Neural cell (in vitro differentiated cells): ENCODE measurements at regions not wholly inside any gene's neighbourhood (a gene's known extent, or its start where the extent isn't known, plus 50 kb on each side); places are given as distances from the start of the nearest gene placed in this dataset.

Experiments
- H2AFZ ChIP-seq: fragments of 200-600, 300-800 bp; sonication (generic), shearing (Covaris generic); 2 replicates; pipeline ENCODE4 v1.6.0; 2014; ENCODE audit warnings: low read depth, mild to moderate bottlenecking, antibody characterized with exemption, low read length, moderate library complexity
- H3F3A ChIP-seq: fragments of 200-600 bp; shearing (Covaris generic); 2 replicates; pipeline ENCODE4 v1.6.1; 2016; ENCODE audit warnings: mild to moderate bottlenecking, moderate library complexity, mixed read lengths, antibody characterized with exemption, low read length; ENCODE audit not compliant: insufficient read depth, poor library complexity, severe bottlenecking
- H3K27ac ChIP-seq: fragments of 200-600, 300-800 bp; sonication (generic), shearing (Covaris generic); 2 replicates; pipeline ENCODE4 v1.5.1; 2014; ENCODE audit warnings: mild to moderate bottlenecking, low read length, moderate library complexity
- H3K27me3 ChIP-seq: fragments of 300-800, 200-600 bp; sonication (generic), shearing (Covaris generic); 2 replicates; pipeline ENCODE4 v1.6.0; 2014; ENCODE audit warnings: mild to moderate bottlenecking, low read depth, low read length, moderate library complexity; ENCODE audit not compliant: insufficient read depth
- H3K36me3 ChIP-seq: fragments of 300-800, 200-600 bp; sonication (generic), shearing (Covaris generic); 2 replicates; pipeline ENCODE4 v1.5.1; 2014; ENCODE audit warnings: mild to moderate bottlenecking, antibody characterized with exemption, low read length, moderate library complexity; ENCODE audit not compliant: insufficient read depth
- H3K4me2 ChIP-seq: fragments of 300-800, 200-600 bp; sonication (generic), shearing (Covaris generic); 2 replicates; pipeline ENCODE4 v1.6.0; 2014; ENCODE audit warnings: mild to moderate bottlenecking, low read length
- H3K4me3 ChIP-seq: fragments of 300-800, 200-600 bp; sonication (generic), shearing (Covaris generic); 2 replicates; pipeline ENCODE4 v1.5.1; 2014; ENCODE audit warnings: mild to moderate bottlenecking, low read length, moderate library complexity
- H3K79me2 ChIP-seq: fragments of 200-600 bp; shearing (Covaris generic); replicated peaks from 2 replicates; pipeline ENCODE4 v1.6.0; 2014; ENCODE audit warnings: mild to moderate bottlenecking, low read length, moderate library complexity; ENCODE audit not compliant: insufficient read depth
- H3K9ac ChIP-seq: fragments of 300-800, 200-600 bp; sonication (generic), shearing (Covaris generic); 2 replicates; pipeline ENCODE4 v1.6.1; 2016; ENCODE audit warnings: mild to moderate bottlenecking, low read length, mixed read lengths
- H3K9me2 ChIP-seq: fragments of 200-600 bp; shearing (Covaris generic); 2 replicates; pipeline ENCODE4 v1.6.1; 2016; ENCODE audit warnings: mild to moderate bottlenecking, low read length, mixed read lengths; ENCODE audit not compliant: insufficient read depth
- H3K9me3 ChIP-seq: fragments of 200-600, 300-800 bp; sonication (generic), shearing (Covaris generic); 2 replicates; pipeline ENCODE4 v1.6.1; 2016; ENCODE audit warnings: mild to moderate bottlenecking, mixed run types, low read length, moderate library complexity, mixed read lengths
- H4K20me1 ChIP-seq: fragments of 200-600 bp; shearing (Covaris generic); 2 replicates; pipeline ENCODE4 v1.6.1; 2016; ENCODE audit warnings: mild to moderate bottlenecking, mixed run types; ENCODE audit not compliant: insufficient read depth
- CTCF ChIP-seq: fragments of 450-650 bp; IDR thresholded peaks from 2 replicates; pipeline ENCODE4 v1.5.1; 2014; ENCODE audit warnings: antibody characterized with exemption, mild to moderate bottlenecking, moderate library complexity; ENCODE audit not compliant: poor library complexity, severe bottlenecking
- EP300 ChIP-seq: fragments of 450-650 bp; conservative IDR thresholded peaks from 2 replicates; pipeline ENCODE4 v1.6.1; 2014; ENCODE audit warnings: antibody characterized with exemption, mild to moderate bottlenecking, moderate library complexity; ENCODE audit not compliant: poor library complexity, severe bottlenecking
- EZH2 ChIP-seq: fragments of 200-600, 300-800 bp; shearing (Covaris generic), sonication (generic); IDR thresholded peaks from 2 replicates; pipeline ENCODE4 v1.6.1; 2014; ENCODE audit warnings: antibody characterized with exemption, low read length, borderline replicate concordance, mild to moderate bottlenecking; ENCODE audit not compliant: insufficient read depth, poor library complexity, severe bottlenecking
- MXI1 ChIP-seq: fragments of 450-650 bp; conservative IDR thresholded peaks from 2 replicates; pipeline ENCODE4 v1.6.1; 2014; ENCODE audit warnings: antibody characterized with exemption, mild to moderate bottlenecking; ENCODE audit not compliant: poor library complexity, severe bottlenecking
- POLR2AphosphoS5 ChIP-seq: IDR thresholded peaks from 2 replicates; pipeline ENCODE4 v1.6.1; 2012
- RAD21 ChIP-seq: fragments of 450-650 bp; conservative IDR thresholded peaks from 2 replicates; pipeline ENCODE4 v1.6.1; 2014; ENCODE audit warnings: antibody characterized with exemption, mild to moderate bottlenecking, moderate library complexity
- REST ChIP-seq: IDR thresholded peaks from 2 replicates; pipeline ENCODE4 v1.6.1; 2012; ENCODE audit warnings: borderline replicate concordance
- SMC3 ChIP-seq: fragments of 450-650 bp; conservative IDR thresholded peaks from 2 replicates; pipeline ENCODE4 v1.6.1; 2014; ENCODE audit warnings: antibody characterized with exemption, mild to moderate bottlenecking, moderate library complexity; ENCODE audit not compliant: poor library complexity
- TAF1 ChIP-seq: IDR thresholded peaks from 2 replicates; pipeline ENCODE4 v1.6.1; 2012; ENCODE audit warnings: low read depth

GRCh38 chr12:130219929-130220705 is 57.9 kb downstream of the FZD10 start:
- Histone ChIP-seq H3K36me3 (no peaks in the 10 kb centered on the region), H3K79me2 (no peaks in the 10 kb centered on the region), H4K20me1 (no peaks in the 10 kb centered on the region), H3K4me2 (no peak overlapping the region), H3K9me3 (peaks cover 3% of the 10 kb centered on the region), H3K9me2 (no peaks in the 10 kb centered on the region), H3K27ac (no peak overlapping the region), H3K27me3 (no peaks in the 10 kb centered on the region), H3F3A (no peaks in the 10 kb centered on the region), H3K9ac (no peak overlapping the region), H3K4me3 (no peak overlapping the region), H2AFZ (no peak overlapping the region)
- TF ChIP-seq REST (no peak), MXI1 (no peak), EP300 (no peak), SMC3 (no peak), POLR2AphosphoS5 (no peak), CTCF (no peak), RAD21 (no peak), EZH2 (no peak), TAF1 (no peak)

DNA sequence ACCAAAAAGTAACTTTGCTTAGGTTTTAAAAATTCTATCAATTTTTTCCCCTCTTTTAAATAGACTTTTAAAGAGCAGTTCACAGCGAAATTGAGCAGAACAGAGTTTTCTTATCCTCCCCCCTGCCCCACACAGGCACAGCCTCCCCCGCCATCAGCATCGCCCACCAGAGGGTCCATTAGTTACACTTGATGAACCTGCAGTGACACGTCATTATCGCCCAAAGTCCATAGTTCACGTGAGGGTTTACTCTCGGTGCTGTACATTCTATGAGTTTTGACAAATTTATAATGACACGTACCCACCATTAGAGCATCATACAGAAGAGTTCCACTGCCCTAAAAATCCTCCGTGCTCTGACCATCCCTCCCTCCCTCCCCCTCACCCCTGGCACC is 58.4 kb downstream of the FZD10 start:
- H3K36me3 ChIP-seq: no peaks in the 10 kb centered on the region
- TF ChIP-seq MXI1 (no peak), CTCF (no peak), REST (no peak), EP300 (no peak), RAD21 (no peak), POLR2AphosphoS5 (no peak), EZH2 (no peak), SMC3 (no peak), TAF1 (no peak)
- no peak overlapping the region for H3K27ac ChIP-seq
- no peaks in the 10 kb centered on the region for H3F3A ChIP-seq
- no peaks in the 10 kb centered on the region for H3K27me3 ChIP-seq
- H3K9me3 ChIP-seq: peaks cover 3% of the 10 kb centered on the region
- no peaks in the 10 kb centered on the region for H3K9me2 ChIP-seq
- H3K4me3 ChIP-seq: no peak overlapping the region
- no peak overlapping the region for H3K9ac ChIP-seq
- H4K20me1 ChIP-seq: no peaks in the 10 kb centered on the region
- no peak overlapping the region for H2AFZ ChIP-seq
- H3K79me2 ChIP-seq: no peaks in the 10 kb centered on the region
- H3K4me2 ChIP-seq: no peak overlapping the region
